PC-9 (cell line): ENCODE measurements at regions not wholly inside any gene's neighbourhood (a gene's known extent, or its start where the extent isn't known, plus 50 kb on each side); places are given as distances from the start of the nearest gene placed in this dataset.

ENCODE experiments used
- BruUV-seq: library from RNA; stranded (reverse); fragments of 400-500 nt; replicated peaks from 2 replicates; lab custom pipeline; 2021; lab: Mats Ljungman, UMichigan
- CTCF ChIA-PET: fragments of 300-600 bp; sonication (Branson Sonifier 250); formaldehyde crosslinking; loops from one replicate; lab custom pipeline; 2022; ENCODE audit warnings: antibody characterized with exemption; lab: Charles Lee
- POLR2A ChIA-PET: fragments of 300-600 bp; sonication (Branson Sonifier 250); formaldehyde crosslinking; loops from one replicate; lab custom pipeline; 2022; ENCODE audit warnings: antibody characterized with exemption; ENCODE audit not compliant: unreplicated experiment; lab: Charles Lee
- DNase-seq, 2 experiments: peaks; one replicate each; pipeline versions ENCODE4 v3.0.0 to v3.0.0-alpha.2; 2015 to 2022; ENCODE audit warnings: mixed read lengths in 1 of 2
- H2AFZ ChIP-seq: fragments of 200-600 bp; sonication (generic); 2 replicates; pipeline ENCODE4 v1.8.1; 2017; ENCODE audit warnings: antibody characterized with exemption
- H3F3A ChIP-seq: fragments of 200-600 bp; sonication (generic); 2 replicates; pipeline ENCODE4 v1.8.1; 2017; ENCODE audit warnings: antibody characterized with exemption, mild to moderate bottlenecking, low read depth; ENCODE audit not compliant: insufficient read depth
- H3K27ac ChIP-seq: fragments of 200-600 bp; sonication (generic); 2 replicates; pipeline ENCODE4 v1.6.1; 2016; ENCODE audit warnings: mixed run types
- H3K27me3 ChIP-seq: fragments of 200-600 bp; sonication (generic); 2 replicates; pipeline ENCODE4 v1.6.1; 2016; ENCODE audit warnings: low read depth, mixed run types; ENCODE audit not compliant: insufficient read depth
- H3K36me3 ChIP-seq: fragments of 200-600 bp; sonication (generic); 2 replicates; pipeline ENCODE4 v1.6.1; 2016; ENCODE audit warnings: low read depth, mixed run types
- H3K4me1 ChIP-seq: fragments of 200-600 bp; sonication (generic); replicated peaks from 2 replicates; pipeline ENCODE4 v1.6.1; 2016; ENCODE audit warnings: mixed run types; ENCODE audit not compliant: insufficient read depth
- H3K4me2 ChIP-seq: fragments of 200-600 bp; sonication (generic); 2 replicates; pipeline ENCODE4 v1.6.1; 2017; ENCODE audit warnings: mixed run types
- H3K4me3 ChIP-seq: fragments of 200-600 bp; sonication (generic); 2 replicates; pipeline ENCODE4 v1.6.1; 2016; ENCODE audit warnings: mixed run types
- H3K79me2 ChIP-seq: fragments of 200-600 bp; sonication (generic); 2 replicates; pipeline ENCODE4 v1.6.1; 2017; ENCODE audit warnings: low read depth, mixed run types
- H3K9me2 ChIP-seq: fragments of 200-600 bp; sonication (generic); 2 replicates; pipeline ENCODE4 v1.8.1; 2017; ENCODE audit warnings: mild to moderate bottlenecking; ENCODE audit not compliant: insufficient read depth
- H3K9me3 ChIP-seq: fragments of 200-600 bp; sonication (generic); 2 replicates; pipeline ENCODE4 v1.8.1; 2016; ENCODE audit warnings: low read depth; ENCODE audit not compliant: insufficient read depth
- H4K20me1 ChIP-seq: fragments of 200-600 bp; sonication (generic); 2 replicates; pipeline ENCODE4 v1.8.1; 2017; ENCODE audit not compliant: insufficient read depth
- CTCF ChIP-seq: fragments of 200-600 bp; sonication (generic); conservative IDR thresholded peaks from 2 replicates; pipeline ENCODE4 v1.6.1; 2017; ENCODE audit warnings: mixed run types, antibody characterized with exemption, mild to moderate bottlenecking, moderate library complexity
- EZH2 ChIP-seq: fragments of 200-600 bp; sonication (generic); IDR thresholded peaks from 2 replicates; pipeline ENCODE4 v1.8.0; 2017; ENCODE audit warnings: antibody characterized with exemption, low read depth
- intact Hi-C: fragments of 100-400 bp; cut with micrococcal nuclease; formaldehyde crosslinking; loops from one replicate; pipeline ENCODE4 v1.10.0; 2022; ENCODE audit not compliant: unreplicated experiment

DNA sequence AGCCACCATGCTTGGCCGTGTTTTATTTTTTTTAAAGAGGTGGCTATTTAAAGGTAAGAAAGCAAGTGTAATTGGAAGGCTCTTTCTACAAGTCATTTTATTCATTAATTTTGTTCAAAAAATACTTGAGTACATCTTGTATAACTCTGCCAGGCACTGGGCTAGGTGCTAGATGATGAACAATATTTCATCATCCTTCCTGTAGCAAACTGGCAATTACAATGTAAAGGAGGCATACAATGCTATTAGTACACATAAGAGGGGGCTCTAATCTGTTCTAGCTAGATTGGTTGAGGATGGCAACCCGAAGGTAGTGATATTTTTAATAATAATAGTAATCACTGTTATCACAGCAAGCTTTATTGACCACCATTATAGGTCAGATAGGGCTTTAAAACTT, 215.5 kb upstream of the KLF14 start:
- Histone ChIP-seq H3K9me2 (no peaks in the 10 kb centered on the region), H3K4me2 (no peak overlapping the region), H3K9me3 (no peaks in the 10 kb centered on the region), H3F3A (peaks cover 14% of the 10 kb centered on the region), H2AFZ (no peak overlapping the region), H3K36me3 (peaks cover 40% of the 10 kb centered on the region), H3K4me3 (no peak overlapping the region), H4K20me1 (no peaks in the 10 kb centered on the region), H3K4me1 (peaks cover 18% of the 10 kb centered on the region; the same call in 1 of the 2 replicates), H3K27me3 (no peaks in the 10 kb centered on the region), H3K27ac (0 out of 2 replicates have a peak overlapping the region, but pooled peaks have one; percentile 17), H3K79me2 (peaks cover 82% of the 10 kb centered on the region)
- no TSS peak for BruUV-seq
- TF ChIP-seq EZH2 (no peak), CTCF (no peak)
- ChIA-PET POLR2A (no interaction called here), CTCF (no interaction called here)
- intact Hi-C loops: no loop called here
- no peak for DNase-seq

- Histone ChIP-seq H3K27me3 (no peaks in the 10 kb centered on the region), H3K36me3 (peaks cover 36% of the 10 kb centered on the region), H3K27ac (0 out of 2 replicates have a peak overlapping the region, but pooled peaks have one; percentile 17), H2AFZ (no peak overlapping the region), H3K4me2 (no peak overlapping the region), H4K20me1 (no peaks in the 10 kb centered on the region), H3K9me2 (no peaks in the 10 kb centered on the region), H3K4me1 (peaks cover 18% of the 10 kb centered on the region; the same call in 1 of the 2 replicates), H3K79me2 (peaks cover 82% of the 10 kb centered on the region), H3K4me3 (no peak overlapping the region), H3K9me3 (no peaks in the 10 kb centered on the region), H3F3A (peaks cover 14% of the 10 kb centered on the region)
- POLR2A ChIA-PET: no interaction called here
- intact Hi-C loops: no loop called here
- CTCF ChIA-PET: no interaction called here
- no TSS peak for BruUV-seq
- no peak for DNase-seq
- no peak for TF ChIP-seq EZH2
Observed at GRCh38 chr7:130950054-130950453, 216.0 kb upstream of the KLF14 start.

GRCh38 chr7:130950741-130951140, 216.7 kb upstream of the KLF14 start:
- H3K27ac ChIP-seq: no peak overlapping the region
- no peaks in the 10 kb centered on the region for H3K9me3 ChIP-seq
- peaks cover 14% of the 10 kb centered on the region for H3F3A ChIP-seq
- BruUV-seq: no TSS peak
- H3K27me3 ChIP-seq: no peaks in the 10 kb centered on the region
- intact Hi-C loops: no loop called here
- H3K4me3 ChIP-seq: no peak overlapping the region
- H3K79me2 ChIP-seq: peaks cover 82% of the 10 kb centered on the region
- TF ChIP-seq CTCF: no peak
- TF ChIP-seq EZH2: no peak
- peaks cover 29% of the 10 kb centered on the region for H3K36me3 ChIP-seq
- no peak overlapping the region for H2AFZ ChIP-seq
- ChIA-PET POLR2A (no interaction called here), CTCF (interaction anchor here (0.6 kb wide), 1 partner anchor 57 kb away, joined by 3 read pairs; no protein-coding TSS in a partner anchor)
- no peak overlapping the region for H3K4me2 ChIP-seq
- no peaks in the 10 kb centered on the region for H3K9me2 ChIP-seq
- H3K4me1 ChIP-seq: peaks cover 18% of the 10 kb centered on the region; the same call in 1 of the 2 replicates
- DNase-seq: no peak
- H4K20me1 ChIP-seq: no peaks in the 10 kb centered on the region
